DMS53 (cell line): ENCODE measurements at regions not wholly inside any gene's neighbourhood (a gene's known extent, or its start where the extent isn't known, plus 50 kb on each side); places are given as distances from the start of the nearest gene placed in this dataset.
"Not testable (repeated sequence)": the region's sequence is repeated elsewhere in the genome, so short reads cannot be mapped to it uniquely, and the experiment has no call there.

Experiments
- DNase-seq: peaks from one replicate; lab custom pipeline; 2025; lab: John Stamatoyannopoulos, UW

DNA sequence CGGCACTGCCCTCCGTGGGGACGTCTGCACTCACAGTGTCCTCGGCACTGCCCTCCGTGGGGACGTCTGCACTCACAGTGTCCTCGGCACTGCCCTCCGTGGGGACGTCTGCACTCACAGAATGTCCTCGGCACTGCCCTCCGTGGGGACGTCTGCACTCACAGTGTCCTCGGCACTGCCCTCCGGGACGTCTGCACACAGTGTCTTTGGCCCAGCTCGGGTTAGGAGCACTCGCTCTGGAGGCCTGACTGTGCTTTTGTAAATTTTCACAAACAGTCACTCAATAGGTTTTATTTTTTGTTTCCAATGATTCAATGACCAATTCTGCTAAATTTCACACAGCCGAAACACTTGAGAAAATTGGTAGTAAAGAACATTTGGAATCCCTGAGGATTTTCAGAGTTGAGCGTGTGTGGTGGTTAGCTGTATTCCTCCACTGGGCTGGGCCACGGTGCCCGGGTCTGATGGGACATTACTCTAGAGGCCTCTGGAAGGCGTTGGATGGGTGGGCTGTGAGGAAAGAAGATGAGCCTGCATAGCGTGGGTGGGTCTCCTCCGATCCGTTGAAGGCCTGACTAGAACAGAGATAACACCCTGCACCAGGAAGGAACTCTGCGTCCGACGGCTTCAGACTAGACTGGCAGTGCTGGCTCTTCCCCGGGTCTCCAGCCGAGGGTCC is 134.8 kb downstream of the RTP5 start:
- DNase-seq: no peak

DNA sequence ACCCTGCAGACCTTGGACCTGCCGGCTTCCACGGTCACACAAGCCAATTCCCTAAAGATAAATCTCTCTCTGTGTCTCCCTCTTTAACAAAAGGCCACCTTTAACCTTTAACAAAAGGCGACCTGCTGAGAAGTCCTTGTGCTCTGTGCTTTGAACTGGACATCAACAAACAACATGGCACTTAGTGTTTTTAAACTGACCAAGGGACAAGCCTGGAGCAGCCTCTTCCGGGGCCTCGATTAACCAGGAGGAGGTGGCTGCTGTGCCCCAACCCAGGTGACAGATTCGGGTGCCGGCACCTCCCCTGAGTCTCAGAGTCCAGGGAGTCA is 135.3 kb downstream of the RTP5 start:
- no peak for DNase-seq

GRCh38 chr2:242006091-242006634 is 136.6 kb downstream of the RTP5 start:
- DNase-seq: not testable (repeated sequence)

DNA sequence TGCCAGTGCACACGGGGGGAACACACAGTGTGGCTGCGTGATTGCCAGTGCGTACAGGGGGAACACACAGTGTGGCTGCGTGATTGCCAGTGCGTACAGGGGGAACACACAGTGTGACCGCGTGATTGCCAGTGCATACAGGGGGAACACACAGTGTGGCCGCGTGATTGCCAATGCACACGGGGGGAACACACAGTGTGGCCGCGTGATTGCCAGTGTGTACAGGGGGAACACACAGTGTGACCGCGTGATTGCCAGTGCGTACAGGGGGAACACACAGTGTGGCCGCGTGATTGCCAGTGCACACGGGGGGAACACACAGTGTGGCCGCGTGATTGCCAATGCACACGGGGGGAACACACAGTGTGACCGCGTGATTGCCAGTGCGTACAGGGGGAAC is 139.4 kb downstream of the RTP5 start:
- not testable (repeated sequence) for DNase-seq

DNA sequence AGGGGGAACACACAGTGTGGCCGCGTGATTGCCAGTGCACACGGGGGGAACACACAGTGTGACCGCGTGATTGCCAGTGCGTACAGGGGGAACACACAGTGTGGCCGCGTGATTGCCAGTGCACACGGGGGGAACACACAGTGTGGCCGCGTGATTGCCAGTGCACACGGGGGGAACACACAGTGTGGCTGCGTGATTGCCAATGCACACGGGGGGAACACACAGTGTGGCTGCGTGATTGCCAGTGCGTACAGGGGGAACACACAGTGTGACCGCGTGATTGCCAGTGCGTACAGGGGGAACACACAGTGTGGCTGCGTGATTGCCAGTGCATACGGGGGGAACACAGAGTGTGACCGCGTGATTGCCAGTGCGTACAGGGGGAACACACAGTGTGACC is 140.3 kb downstream of the RTP5 start:
- not testable (repeated sequence) for DNase-seq

DNA sequence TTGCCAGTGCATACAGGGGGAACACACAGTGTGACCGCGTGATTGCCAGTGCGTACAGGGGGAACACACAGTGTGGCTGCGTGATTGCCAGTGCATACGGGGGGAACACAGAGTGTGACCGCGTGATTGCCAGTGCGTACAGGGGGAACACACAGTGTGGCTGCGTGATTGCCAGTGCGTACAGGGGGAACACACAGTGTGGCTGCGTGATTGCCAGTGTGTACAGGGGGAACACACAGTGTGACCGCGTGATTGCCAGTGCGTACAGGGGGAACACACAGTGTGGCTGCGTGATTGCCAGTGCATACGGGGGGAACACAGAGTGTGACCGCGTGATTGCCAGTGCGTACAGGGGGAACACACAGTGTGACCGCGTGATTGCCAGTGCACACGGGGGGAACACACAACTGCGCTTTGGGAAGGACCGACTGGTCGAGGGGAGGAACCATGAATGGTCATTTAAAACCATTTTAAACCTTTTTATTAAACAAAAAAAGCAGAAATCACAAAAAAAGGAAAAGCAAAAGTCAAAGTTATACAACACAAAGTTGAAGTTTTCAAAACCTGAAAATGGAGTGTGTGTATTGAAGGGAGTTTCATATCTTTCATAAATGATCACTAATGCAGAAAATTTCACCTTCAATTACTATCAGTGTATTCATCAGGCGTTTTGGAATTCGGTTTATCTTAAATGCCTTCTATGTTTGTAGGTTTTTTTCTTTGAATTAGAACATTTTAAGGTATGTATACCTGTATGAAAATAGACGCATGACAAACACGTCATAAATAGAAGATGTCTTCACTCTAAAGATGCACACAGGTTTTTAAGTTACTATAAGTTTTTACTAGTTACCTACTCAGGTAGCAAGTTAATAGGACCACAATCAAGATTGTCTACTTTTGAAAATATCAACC is 141.0 kb downstream of the RTP5 start:
- DNase-seq: not testable (repeated sequence)

DNA sequence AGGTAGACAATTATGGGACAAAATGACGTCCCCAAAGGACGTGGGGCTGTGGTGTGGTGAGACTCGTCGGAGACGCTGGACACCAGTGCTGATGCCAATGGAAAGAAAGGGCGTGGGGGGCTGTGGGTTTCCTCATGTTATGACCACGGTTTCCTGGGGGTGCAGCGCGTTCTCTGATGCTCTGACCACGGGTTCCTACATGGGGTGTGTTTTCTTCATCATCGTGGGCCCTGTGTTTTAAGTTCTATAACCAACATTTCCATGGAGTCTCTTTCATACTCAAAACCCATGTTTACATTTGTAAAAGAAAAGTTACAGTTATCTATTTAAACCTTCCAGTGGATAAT is 141.6 kb downstream of the RTP5 start:
- no peak for DNase-seq

DNA sequence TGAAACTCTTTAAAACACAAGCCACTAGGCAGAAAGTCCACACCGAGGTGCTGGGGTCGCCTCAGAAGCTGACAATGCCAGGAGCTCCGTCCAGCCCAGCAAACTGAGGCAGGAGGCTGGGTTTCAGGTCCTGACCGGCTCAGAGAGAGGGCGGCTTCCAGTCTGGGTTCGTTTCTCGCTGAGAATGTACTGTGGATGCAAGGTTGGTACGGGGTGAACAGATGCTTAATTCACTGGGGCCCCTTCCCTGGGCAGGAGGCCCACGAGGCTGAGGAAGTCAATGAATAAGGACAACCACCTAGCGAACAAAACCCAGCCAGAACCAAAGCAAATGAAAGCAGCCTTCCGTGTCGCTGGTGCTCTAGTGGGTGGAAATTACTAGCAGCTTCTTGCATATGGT is 142.0 kb downstream of the RTP5 start:
- peak; percentile 19 for DNase-seq

DNA sequence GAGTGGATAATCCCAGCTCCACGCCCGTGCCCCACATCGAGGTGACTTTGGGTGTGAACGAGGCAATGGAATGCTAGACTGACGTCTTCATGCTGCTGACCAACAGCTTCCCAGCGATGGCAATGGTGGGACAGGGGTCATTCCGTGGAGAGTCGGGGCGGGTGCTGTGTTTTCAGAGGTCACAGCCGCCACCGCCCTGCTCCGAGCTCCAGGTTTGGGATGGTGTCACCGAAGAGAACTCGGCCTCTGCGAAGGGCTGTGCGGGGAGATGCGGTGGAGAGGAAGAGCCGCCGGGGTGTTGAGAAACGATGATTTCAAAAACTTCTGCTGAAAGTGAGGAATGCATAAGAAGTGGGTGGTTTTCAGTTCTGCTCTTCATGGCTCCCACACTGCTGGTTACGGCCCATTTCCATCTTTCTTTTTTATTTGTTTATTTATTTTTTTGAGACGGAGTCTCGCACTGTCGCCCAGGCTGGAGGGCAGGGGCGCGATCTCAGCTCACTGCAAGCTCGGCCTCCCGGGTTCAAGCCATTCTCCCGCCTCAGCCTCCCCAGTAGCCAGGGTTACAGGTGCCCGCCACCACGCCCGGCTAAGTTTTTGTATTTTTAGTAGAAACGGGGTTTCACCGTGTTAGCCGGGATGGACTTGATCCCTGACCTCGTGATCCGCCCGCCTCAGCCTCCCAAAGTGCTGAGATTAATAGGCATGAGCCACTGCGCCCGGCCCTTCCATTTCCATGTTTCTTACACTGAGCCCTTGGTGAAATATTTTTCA is 142.6 kb downstream of the RTP5 start:
- DNase-seq: no peak

DNA sequence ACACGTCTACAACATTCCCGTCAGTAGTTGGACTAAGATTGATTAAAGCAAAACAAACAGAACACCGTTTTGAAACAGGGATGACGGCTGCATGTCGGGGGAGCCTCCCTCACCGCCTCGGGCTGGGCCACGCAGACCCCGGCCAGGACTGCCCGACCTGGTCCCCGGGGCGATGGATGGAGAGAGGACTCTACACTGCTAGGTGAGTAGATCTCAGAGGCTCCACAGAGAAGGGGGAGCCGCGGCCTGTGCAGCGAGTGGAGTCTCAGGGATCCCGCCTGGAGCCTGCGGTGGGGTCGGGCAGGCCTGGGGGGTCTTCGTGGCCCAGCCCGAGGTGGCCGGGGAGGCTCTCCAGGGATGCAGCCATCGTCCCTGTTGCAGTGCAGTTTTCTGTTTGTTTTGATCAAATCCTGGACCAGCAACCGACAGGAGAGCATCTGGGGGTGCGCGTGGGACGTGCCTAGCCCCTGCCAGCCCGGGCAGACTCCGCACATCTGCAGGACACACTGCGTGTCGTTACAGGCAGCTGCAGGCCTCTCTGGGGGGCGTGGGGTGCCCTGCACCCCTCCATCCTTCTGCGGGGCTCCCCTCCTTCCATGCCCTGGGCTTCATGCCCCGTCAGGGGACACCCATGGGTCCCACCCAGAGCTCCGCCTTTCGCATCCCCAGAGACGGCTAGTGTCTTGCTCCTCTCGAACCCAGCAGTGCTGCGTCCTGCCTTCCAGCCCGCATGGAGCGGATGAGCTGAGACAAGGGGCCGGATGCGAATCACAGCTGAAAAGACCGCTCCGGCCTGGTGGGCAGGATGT is 143.6 kb downstream of the RTP5 start:
- no peak for DNase-seq

- no peak for DNase-seq
Measured at GRCh38 chr2:242013771-242014170, 144.2 kb downstream of the RTP5 start.

GRCh38 chr2:242015108-242016065 is 145.9 kb downstream of the RTP5 start:
- DNase-seq: no peak

DNA sequence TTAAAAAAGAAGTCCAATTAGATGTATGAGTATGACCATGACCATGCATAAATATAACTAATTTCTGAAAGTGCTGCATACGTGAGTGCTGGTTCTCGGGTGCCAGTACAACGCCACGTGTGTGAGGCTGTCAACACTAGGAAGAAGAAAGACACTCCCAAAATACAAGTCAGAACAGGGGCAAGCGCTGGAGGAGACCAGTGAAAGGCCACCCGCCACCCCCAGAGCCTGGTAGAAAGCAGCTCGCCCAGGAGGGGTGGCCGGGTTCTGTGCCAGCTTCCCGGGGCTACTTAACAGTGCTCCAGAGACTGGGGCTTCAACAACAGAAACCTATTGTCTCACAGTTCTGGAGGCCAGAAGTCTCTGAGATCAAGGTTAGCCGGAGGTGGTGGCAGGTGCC is 147.6 kb downstream of the RTP5 start:
- DNase-seq: no peak

DNA sequence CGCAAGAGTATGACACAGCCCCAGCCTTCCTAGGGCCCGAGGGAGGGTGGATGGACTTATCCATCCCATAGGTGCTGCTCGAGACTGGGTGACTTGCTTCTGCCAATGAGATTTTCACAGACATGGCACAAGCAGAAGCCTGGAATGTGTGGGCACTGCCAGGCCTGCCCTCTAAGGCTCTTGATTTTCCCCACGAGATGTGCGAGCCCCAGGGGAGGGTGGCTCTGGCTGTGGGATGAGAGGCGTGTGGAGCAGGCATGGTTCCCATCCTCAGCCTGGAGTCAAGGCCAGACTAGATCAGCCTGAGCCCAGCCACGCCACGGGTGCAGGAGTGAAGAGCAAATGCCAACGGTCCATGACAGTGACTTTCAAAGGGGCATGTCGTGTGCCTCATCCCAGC is 148.9 kb downstream of the RTP5 start:
- DNase-seq: peak; percentile 1

DNA sequence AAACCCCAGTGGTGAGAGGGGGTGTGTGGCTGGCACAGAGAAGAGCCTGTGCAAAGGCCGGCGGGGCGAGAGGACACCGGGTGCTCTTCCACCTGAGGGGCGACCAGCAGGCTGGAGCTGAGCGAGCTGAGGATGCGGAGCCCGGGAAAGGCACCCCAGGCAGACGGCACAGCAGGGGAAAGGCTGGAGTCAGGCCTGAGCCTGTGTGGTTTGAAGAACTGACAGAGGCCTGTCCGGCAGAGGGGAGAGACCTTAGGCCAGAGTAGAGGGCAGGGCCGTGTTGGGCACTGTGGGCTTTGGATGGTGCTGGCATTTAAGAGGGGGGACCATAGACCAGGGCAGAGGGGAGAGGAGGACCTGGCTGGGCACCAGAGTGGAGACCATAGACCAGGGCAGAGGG is 149.8 kb downstream of the RTP5 start:
- DNase-seq: no peak

DNA sequence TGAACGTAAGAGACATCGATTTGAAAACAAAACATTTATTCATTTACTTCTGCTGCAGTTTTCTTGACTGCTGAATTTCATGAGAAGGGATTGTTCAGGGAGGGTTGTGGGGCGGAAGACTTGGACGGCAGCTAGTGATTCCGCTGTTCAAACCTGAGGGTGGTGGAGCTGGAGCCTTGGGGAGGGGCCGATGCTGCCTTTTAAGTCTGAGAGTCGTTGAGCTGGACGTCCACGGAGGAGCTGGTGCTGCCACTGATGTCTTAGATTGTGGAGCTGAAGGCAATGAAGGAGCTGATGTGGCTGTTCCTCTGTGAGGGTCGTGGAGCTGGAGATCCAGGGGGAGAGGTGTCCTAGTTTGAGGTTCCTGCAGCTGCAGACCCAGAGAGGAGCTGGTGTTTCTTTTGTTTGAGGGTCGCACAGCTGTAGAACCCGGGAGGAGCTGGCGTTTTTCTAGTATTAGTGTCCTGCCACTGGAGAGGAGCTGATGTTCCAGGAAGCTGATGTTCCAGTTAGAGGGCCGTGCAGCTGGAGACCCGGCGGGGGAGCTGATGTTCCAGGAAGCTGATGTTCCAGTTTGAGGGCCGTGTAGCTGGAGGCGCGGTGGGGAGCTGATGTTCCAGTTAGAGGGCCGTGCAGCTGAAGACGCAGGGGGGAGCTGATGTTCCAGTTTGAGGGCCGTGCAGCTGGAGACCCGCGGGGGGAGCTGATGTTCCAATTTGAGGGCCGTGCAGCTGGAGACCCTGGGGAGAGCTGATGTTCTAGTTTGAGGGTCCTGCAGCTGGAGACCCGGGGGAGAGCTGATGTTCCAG is 150.9 kb downstream of the RTP5 start:
- peak; percentile 37 for DNase-seq

- DNase-seq: no peak
Measured at GRCh38 chr2:242022550-242023290, 153.2 kb downstream of the RTP5 start.

GRCh38 chr2:242024751-242025355 is 155.3 kb downstream of the RTP5 start:
- DNase-seq: no peak
